ENCODE measurements at regions not wholly inside any gene's neighbourhood (a gene's known extent, or its start where the extent isn't known, plus 50 kb on each side); places are given as distances from the start of the nearest gene placed in this dataset.

- DNase-seq: no peak
Measured at GRCh38 chr13:34129436-34129835, 311.5 kb downstream of the RFC3 start.

DNA sequence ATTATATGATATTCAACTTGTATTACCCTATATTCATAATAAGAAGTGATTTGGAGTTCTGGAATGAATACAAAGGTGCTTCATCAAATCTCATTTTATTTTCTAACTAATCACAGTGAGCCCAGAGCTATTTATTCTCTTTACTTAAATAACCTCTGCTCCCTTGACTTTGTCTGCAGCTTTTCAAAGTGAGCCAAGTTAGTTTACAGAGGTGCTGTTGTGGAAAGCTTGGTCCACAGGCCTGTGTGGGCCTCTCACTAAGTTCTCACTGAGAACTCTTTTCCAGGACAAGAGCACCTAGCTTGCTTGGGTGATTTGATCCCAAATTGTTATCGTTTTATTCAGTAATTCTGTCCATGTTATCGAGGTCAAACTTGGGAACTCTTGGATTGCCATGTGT is 319.3 kb downstream of the RFC3 start:
- no peak for DNase-seq

DNA sequence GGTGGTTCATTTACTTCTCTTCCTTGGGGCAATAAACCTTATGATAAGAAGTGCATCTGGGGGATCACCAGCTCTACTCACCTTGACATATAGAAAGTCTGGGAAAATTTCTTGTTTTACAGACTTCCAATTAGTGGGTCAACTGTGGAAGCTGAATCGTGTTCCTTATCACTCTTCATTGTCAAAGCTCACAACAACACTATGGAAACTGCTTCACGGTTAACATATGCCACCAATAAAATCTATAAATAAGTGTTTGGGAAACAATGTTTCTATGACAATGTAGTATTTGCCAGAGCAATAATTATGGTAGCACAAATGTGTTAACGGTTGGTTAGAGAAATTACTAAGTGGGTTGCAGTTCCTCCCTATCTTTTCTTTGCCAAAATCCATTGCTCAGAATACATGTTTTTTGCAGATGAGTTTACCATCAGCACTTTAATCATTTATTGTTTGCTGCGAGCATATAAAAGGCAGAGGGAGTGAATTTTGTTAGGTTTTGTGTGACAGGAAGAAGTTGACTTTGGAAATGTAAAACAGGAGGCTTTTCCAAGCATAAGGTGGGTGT is 321.8 kb downstream of the RFC3 start:
- DNase-seq: no peak

DNA sequence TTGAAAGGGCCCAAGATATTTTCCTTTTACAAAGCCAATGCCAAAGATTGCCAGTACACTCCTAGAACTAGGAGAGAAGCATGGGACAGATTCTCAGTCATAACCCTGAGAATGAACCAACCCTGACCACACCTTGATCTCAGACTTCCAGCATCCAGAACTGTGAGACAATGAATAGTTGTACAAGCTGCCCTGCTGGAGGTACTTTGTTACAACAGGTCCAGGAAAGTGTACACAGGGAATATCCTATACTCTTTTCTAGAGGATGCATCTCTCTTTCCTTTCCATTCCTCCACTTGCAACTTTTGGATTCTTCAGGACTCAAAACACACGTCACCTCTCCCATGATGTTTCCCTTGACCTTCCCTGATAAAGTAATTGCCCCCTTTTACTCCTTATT is 325.7 kb downstream of the RFC3 start:
- no peak for DNase-seq

DNA sequence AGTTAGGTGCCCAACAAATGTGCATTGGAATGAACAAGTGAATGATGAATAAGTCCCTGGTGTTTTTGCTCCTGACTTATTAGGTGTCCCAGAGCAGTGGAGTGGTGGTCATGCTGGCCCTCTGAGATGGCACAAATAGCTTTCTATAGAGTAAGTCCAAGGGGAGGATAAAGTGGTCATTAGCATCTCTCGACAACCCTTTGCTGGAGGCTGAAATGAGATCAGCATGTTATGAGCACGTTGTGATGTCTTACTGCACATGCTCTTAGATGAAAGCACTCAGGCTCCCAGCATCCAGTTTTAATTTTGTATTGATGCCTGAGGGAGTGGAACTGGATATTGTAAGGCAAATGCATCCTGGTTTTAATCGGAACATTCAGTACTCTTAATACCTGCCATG is 326.2 kb downstream of the RFC3 start:
- no peak for DNase-seq

DNA sequence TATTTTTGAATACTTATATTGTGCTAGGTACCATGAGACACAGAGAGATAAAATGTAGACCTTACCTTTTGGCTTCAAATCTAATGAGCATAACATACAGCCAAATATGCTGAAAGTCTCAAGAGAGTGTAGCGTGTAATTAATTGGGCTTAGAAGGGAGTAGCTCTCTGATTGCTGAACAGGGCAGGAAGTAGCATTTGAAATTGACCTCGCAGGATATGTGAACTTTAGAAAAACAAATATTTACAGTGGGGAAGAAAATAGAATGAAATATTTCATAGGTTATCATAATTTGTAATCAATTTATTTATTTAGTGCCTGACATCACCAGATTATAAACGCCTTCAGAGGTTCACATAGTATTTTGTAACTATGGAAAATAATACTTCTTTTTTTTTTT is 327.1 kb downstream of the RFC3 start:
- no peak for DNase-seq

DNA sequence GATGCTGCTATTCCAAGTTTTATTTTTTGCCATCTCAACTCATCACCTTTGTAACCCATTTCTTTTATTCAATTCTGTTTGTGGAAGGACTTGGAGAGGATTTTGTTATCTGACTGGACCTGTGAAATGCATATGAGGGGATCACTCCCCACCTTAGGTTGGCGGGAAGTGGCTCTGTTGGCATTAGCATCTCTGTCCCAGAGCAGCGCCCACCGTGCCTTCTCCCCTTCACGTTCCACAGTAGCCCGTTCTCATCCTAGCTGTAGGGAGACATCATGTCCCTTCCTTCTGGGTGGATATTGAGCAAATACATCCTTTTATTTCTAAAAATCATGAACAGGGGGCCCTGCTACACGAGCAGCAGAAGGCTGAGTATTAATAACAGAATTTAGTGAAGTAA is 330.4 kb downstream of the RFC3 start:
- no peak for DNase-seq

- no peak for DNase-seq
Measured at GRCh38 chr13:34151885-34152284, 333.9 kb downstream of the RFC3 start.

DNA sequence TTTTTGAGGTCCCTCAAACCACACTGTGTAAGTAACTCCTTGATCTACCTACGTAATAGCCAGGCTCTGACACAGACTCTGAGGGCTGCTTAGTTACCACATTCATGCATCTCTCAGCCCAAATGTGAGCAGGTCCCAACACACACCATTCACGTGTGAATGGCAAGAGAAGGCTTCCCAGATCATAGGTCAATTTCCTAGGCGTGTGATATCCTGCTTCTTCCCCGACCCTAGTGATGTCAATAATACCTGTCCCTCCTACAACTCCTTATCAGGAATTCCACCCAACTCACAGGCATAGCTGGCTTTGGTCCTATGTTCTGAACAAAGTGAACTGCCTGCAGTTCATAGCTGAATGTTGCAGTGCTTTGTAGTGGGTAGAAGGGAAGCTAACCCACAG is 334.5 kb downstream of the RFC3 start:
- DNase-seq: peak; percentile 64

GRCh38 chr13:34152996-34153395 is 335.0 kb downstream of the RFC3 start:
- no peak for DNase-seq

GRCh38 chr13:34153428-34154180 is 335.7 kb downstream of the RFC3 start:
- DNase-seq: peak; percentile 83

DNA sequence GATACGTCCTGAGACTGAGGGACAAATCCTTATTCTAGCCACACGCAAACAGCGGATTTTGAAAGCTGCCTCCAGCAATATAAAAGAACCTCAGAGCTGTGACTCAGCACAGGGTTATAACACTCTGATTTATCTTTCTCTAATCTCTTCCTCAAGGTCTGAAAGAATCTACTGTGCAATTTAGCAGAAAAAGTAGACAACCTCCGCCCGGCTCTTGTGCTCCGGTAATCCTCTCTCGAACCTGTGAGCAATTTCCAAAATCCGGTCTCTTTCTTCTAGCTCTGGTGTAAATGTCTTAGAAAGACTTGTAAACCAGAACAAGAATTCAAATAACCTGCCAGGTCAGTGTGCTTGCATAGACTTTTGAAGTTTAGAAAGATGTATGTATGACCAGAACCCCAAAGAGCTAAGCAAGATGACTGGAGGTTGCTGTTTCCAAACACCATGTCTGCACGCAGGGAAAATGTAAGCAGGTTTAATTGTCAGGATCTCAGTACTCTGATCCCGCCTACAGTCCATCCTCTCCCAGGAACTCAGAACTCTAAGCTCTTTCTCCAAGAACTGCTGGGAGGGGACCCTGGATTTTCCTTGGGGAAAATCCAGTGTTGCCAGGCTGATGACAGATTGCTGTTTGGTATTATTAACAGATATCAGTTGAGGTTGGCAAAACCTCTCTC is 338.1 kb downstream of the RFC3 start:
- DNase-seq: peak; percentile 61

- peak; percentile 90 for DNase-seq
Measured at GRCh38 chr13:34156841-34157365, 339.0 kb downstream of the RFC3 start.

DNA sequence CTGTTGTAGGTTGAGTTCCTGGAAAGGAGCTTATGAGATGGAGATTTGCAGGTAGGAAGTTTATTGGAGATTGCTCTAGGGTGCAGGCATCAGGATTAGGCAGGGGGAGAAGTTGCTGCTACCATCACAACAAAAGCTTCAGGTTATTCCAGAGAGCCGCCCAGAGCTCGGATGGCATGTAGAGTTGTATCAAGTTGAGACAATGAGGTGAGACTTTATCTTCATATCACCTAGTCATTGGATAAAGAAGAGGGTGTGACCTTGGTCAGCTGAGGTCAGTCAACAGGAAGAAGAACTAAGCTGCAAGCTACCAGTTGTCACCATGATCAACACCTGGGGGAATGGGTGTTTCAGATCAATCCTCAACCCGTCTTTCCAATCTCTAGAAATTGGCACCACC is 342.0 kb downstream of the RFC3 start:
- DNase-seq: no peak

- DNase-seq: no peak
Measured at GRCh38 chr13:34161931-34162543, 344.1 kb downstream of the RFC3 start.

DNA sequence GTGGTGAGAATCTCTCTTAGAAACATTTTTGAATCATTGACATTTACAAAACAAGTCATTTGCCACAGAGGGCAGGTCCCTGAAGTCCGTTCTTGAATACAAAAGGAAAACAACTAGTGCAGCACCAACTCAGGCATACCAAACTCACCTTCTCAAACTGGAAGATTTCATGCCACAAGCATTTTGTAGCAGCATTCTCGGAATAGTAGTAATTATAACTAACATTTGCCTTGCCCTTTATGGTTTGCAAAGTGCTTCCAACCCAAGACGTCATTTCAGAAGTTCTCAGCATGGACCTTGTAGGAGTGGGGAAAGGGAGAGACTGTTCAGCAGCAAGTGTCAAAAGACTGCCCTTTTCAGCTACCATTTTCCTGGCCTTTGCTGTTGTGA is 344.6 kb downstream of the RFC3 start:
- no peak for DNase-seq

DNA sequence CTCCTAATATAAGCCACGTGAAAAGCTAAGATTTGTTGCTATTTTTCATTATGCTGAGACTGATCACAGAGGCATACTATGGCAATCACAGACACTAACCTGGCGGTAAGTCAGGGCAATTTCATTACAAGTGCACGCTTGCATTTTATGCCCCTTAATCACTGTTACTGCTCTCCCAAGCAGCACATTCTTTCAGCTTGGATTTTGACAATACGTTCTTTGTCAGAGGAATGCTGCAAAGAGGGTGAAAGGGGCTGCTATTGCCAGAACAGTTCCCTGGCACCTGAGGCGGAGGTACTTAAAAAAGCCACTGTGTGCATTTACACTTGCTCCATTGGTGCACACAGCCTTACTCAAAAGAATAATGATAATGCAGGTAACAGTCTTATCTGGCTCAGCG is 346.6 kb downstream of the RFC3 start:
- DNase-seq: no peak

- DNase-seq: no peak
Measured at GRCh38 chr13:34165158-34165557, 347.2 kb downstream of the RFC3 start.

DNA sequence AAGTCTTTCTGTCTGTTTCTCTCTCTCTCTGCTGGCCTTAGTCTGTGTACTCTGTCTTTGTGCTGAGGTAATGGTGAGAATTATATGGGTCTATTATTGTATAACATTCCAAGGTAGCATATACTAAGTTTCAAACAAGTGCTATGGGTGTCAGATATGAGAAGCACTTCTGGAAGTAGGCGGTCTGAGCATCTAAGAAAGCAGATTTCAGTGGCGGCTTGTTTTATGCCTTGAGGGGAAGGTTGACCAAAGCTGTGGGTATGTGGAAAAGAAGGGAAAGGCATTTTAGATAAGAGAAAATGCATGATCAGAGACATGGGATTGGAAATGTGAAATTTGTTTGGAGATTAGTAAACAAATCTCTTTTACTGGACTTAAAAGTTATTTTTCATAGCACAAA is 348.5 kb downstream of the RFC3 start:
- DNase-seq: peak; percentile 25

DNA sequence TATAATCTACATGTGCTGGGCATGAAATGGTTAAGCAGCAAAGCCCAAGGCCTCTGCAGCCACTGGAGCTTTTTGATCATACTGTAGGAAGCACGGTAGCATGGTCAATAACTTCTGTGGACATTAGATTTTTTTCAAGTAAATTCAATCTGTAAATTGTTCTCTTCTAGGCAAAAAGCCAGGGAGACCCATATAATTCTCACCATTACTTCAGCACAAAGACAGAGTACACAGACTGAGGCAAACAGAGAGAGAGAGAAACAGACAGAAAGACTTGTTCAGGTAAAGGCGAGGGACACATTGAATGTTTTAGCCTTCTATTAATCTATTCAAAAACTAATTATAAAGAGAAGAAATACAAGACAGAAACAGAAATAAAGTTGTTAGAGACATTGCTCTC is 349.4 kb downstream of the RFC3 start:
- DNase-seq: no peak

DNA sequence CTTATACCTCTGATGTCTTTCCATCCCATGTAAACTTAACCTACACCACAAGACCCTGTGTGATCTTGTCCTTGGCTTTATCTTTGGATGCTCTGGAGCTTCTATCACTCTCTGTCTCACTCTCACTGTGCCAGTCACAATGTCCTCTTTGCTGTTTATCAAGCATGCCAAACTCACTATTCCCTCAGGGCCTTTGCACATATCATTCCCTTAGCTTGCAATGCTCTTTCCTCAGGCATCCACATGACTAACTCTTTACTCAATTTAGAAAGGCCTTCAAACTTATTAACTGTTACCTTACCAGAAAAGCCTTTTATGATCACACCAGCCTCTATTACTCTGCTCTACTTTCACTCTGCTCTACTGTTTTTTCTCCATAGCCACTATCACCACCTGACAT is 354.1 kb downstream of the RFC3 start:
- DNase-seq: peak; percentile 7

DNA sequence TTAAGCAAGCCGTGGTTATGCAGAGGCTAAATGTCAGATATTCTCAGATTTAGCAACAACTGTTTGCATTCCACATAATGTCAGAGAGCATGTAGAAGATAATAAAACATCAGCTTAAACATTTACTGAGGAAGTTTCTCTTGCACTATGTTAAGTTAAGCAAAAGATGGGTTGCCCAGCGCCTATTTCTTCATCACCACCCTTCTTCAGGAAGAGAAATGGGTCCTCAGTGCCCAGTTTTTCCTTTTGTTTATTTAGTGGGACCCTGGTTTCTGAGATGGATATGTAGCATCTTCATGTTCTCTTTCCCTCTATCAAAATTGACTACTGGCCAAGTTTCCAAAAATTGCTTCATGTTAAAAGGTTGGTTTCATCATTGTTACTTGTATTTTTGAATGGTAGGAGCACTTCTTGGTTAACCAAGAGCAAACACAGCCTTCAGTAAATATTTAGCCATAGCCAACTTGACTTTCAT is 356.8 kb downstream of the RFC3 start:
- DNase-seq: peak; percentile 22

DNA sequence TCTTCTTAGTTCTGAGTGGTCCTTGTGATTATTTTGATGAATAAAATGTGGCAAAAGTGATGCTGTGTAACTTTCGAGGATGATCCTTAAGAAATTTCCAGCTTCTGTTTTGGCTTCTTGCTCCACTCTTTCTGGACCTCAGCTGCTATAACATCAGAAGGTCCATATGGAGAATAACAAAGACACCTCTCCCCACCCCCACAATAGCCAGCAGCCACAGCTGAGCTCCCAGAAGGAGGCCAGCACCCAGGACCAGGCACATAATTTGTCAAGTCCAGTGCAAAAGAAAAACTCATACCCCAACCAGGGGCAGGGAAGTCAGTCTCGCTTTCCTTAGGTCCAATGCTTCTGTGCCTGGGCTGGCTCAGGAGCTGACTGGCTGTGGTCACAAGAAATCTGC is 357.6 kb downstream of the RFC3 start:
- no peak for DNase-seq

DNA sequence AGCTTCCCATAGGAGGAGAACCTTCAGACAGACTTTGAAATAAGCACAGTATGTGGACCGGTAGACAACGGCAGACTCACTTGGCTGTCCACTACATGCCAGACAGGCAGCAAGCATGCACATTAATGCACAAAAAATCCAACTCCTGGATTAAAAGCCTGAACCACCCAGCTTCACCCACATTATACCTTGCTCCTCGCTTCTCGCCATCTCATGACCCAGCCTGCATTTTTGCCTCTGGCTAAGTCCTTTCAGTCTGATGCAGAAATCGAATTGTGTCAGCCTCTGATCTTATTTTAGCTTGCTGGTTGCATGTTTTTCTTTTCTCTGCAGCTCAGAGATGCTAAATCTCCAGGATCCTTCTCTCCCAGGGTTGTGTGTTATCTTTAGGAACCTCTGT is 358.7 kb downstream of the RFC3 start:
- DNase-seq: no peak
